CD4-positive, alpha-beta T cell (primary cell): ENCODE measurements at regions not wholly inside any gene's neighbourhood (a gene's known extent, or its start where the extent isn't known, plus 50 kb on each side); places are given as distances from the start of the nearest gene placed in this dataset.
"Not testable (repeated sequence)": the region's sequence is repeated elsewhere in the genome, so short reads cannot be mapped to it uniquely, and the experiment has no call there.

ENCODE experiments used
- ATAC-seq: fragments of 200-7000 bp; cut with Tn5 transposase; one replicate; pipeline ENCODE4 v1.10.0; 2022; ENCODE audit warnings: mild to moderate bottlenecking; ENCODE audit not compliant: poor library complexity
- CTCF ChIA-PET: fragments of 350-600 bp; sonication (Branson Sonifier 250); formaldehyde crosslinking; loops from one replicate; lab custom pipeline; 2021; ENCODE audit warnings: antibody characterized with exemption, inconsistent platforms; lab: Charles Lee
- POLR2A ChIA-PET: fragments of 350-600 bp; sonication (Branson Sonifier 250); formaldehyde crosslinking; loops from one replicate; lab custom pipeline; 2021; ENCODE audit warnings: antibody characterized with exemption, inconsistent platforms; lab: Charles Lee
- DNase-seq, 14 experiments: peaks; one replicate each; pipeline ENCODE4 v3.0.0-alpha.2; 2013 to 2020; ENCODE audit warnings: mixed read lengths in 2 of 14
- H3K27ac ChIP-seq, 2 donors: one replicate each; pipeline versions ENCODE4 v1.5.1 to v1.7.0; 2013; ENCODE audit warnings: low read length in 2 of 2, low read depth in 1 of 2, mild to moderate bottlenecking in 1 of 2
- H3K27me3 ChIP-seq, 2 experiments: 1 replicate in 1 of 2; 2 replicates in 1 of 2; pipeline versions ENCODE4 v1.6.1 to v1.7.0; 2013; ENCODE audit warnings: low read length in 2 of 2, control low read depth in 1 of 2, mild to moderate bottlenecking in 1 of 2, moderate library complexity in 1 of 2; ENCODE audit not compliant: insufficient read depth in 2 of 2, control insufficient read depth in 1 of 2
- H3K36me3 ChIP-seq: one replicate; pipeline ENCODE4 v1.6.1; 2013; ENCODE audit warnings: low read length, control low read depth; ENCODE audit not compliant: insufficient read depth
- H3K4me1 ChIP-seq: one replicate; pipeline ENCODE4 v1.6.1; 2013; ENCODE audit warnings: low read length, control low read depth; ENCODE audit not compliant: insufficient read depth
- H3K4me3 ChIP-seq: one replicate; pipeline ENCODE4 v1.5.1; 2013; ENCODE audit warnings: mild to moderate bottlenecking, low read length, moderate library complexity
- H3K9me3 ChIP-seq, 2 experiments: 1 replicate in 1 of 2; 2 replicates in 1 of 2; pipeline versions ENCODE4 v1.6.1 to v1.7.0; 2013; ENCODE audit warnings: low read length in 2 of 2, mild to moderate bottlenecking in 2 of 2, control low read depth in 1 of 2, moderate library complexity in 1 of 2; ENCODE audit not compliant: control insufficient read depth in 1 of 2, insufficient read depth in 1 of 2
- H3K27ac Mint-ChIP-seq: one replicate; pipeline ENCODE4 v1.8.0; 2020; ENCODE audit warnings: mixed read lengths
- H3K27me3 Mint-ChIP-seq: one replicate; pipeline ENCODE4 v1.8.0; 2021; ENCODE audit warnings: mixed read lengths
- H3K36me3 Mint-ChIP-seq: one replicate; pipeline ENCODE4 v1.8.0; 2021; ENCODE audit warnings: low read depth, mixed read lengths
- H3K4me1 Mint-ChIP-seq: one replicate; pipeline ENCODE4 v1.8.0; 2021; ENCODE audit warnings: low read depth, mixed read lengths
- H3K4me3 Mint-ChIP-seq: one replicate; pipeline ENCODE4 v1.8.0; 2020; ENCODE audit warnings: mild to moderate bottlenecking, mixed read lengths
- H3K9me3 Mint-ChIP-seq: one replicate; pipeline ENCODE4 v1.8.0; 2020; ENCODE audit warnings: mixed read lengths
- CTCF ChIP-seq: fragments of 200-600 bp; IDR thresholded peaks from one replicate; pipeline ENCODE4 v1.8.0; 2022; ENCODE audit warnings: antibody characterized with exemption, mild to moderate bottlenecking
- intact Hi-C, 2 experiments: fragments of 100-400 bp; cut with DNase I in 1 of 2; cut with micrococcal nuclease in 1 of 2; formaldehyde crosslinking; loops; one replicate each; pipeline versions ENCODE4 v1.15.1 to v1.9.0; 2023 to 2025; cut with DNase I, micrococcal nuclease

- ATAC-seq, H3K36me3 Mint-ChIP-seq, H3K9me3 Mint-ChIP-seq, H3K4me3 ChIP-seq, CTCF ChIA-PET, intact Hi-C loops, H3K4me1 ChIP-seq, H3K27me3 Mint-ChIP-seq, H3K27me3 ChIP-seq, H3K4me3 Mint-ChIP-seq, H3K36me3 ChIP-seq, H3K27ac ChIP-seq, H3K4me1 Mint-ChIP-seq, POLR2A ChIA-PET, H3K27ac Mint-ChIP-seq, DNase-seq, H3K9me3 ChIP-seq: not testable (repeated sequence)
Observed at GRCh38 chr17:20387549-20387948, 79.8 kb downstream of the LGALS9B start.

GRCh38 chr17:20381358-20382300, 85.7 kb downstream of the LGALS9B start:
- ATAC-seq: peak; percentile 79
- CTCF ChIA-PET, H3K27me3 Mint-ChIP-seq, H3K9me3 ChIP-seq, H3K27ac ChIP-seq, H3K36me3 Mint-ChIP-seq, H3K36me3 ChIP-seq, H3K27me3 ChIP-seq, H3K4me1 Mint-ChIP-seq, H3K9me3 Mint-ChIP-seq, H3K4me3 ChIP-seq, POLR2A ChIA-PET, H3K27ac Mint-ChIP-seq, H3K4me1 ChIP-seq, intact Hi-C loops: not testable (repeated sequence)
- peak overlapping the region; percentile 52 for H3K4me3 Mint-ChIP-seq
- peak; percentile 48 for TF ChIP-seq CTCF
- DNase-seq: peak in 8 of 14 experiments; percentile 1 to 49 (median 18)

- H3K36me3 Mint-ChIP-seq, intact Hi-C loops, H3K27ac ChIP-seq, H3K4me1 ChIP-seq, H3K9me3 ChIP-seq, POLR2A ChIA-PET, H3K4me3 ChIP-seq, H3K36me3 ChIP-seq, H3K27me3 Mint-ChIP-seq, H3K27me3 ChIP-seq, H3K27ac Mint-ChIP-seq, DNase-seq, CTCF ChIA-PET, H3K4me1 Mint-ChIP-seq, ATAC-seq, H3K9me3 Mint-ChIP-seq, H3K4me3 Mint-ChIP-seq: not testable (repeated sequence)
Observed at GRCh38 chr17:20380625-20381024, 86.7 kb downstream of the LGALS9B start.

GRCh38 chr17:20379251-20379650, 88.1 kb downstream of the LGALS9B start:
- H3K4me1 Mint-ChIP-seq, DNase-seq, H3K4me3 ChIP-seq, intact Hi-C loops, H3K36me3 ChIP-seq, H3K27me3 ChIP-seq, H3K27ac Mint-ChIP-seq, CTCF ChIA-PET, H3K4me3 Mint-ChIP-seq, H3K27me3 Mint-ChIP-seq, H3K9me3 Mint-ChIP-seq, H3K36me3 Mint-ChIP-seq, H3K9me3 ChIP-seq, ATAC-seq, POLR2A ChIA-PET, H3K4me1 ChIP-seq, H3K27ac ChIP-seq: not testable (repeated sequence)

GRCh38 chr17:20376642-20377041, 90.7 kb downstream of the LGALS9B start:
- H3K27me3 Mint-ChIP-seq, H3K4me1 Mint-ChIP-seq, POLR2A ChIA-PET: not testable (repeated sequence)

GRCh38 chr17:20375745-20376144, 91.6 kb downstream of the LGALS9B start:
- H3K36me3 Mint-ChIP-seq, H3K27ac Mint-ChIP-seq, POLR2A ChIA-PET, H3K27me3 ChIP-seq, H3K9me3 ChIP-seq, DNase-seq, H3K4me1 ChIP-seq, H3K36me3 ChIP-seq, H3K4me3 ChIP-seq, H3K27me3 Mint-ChIP-seq, intact Hi-C loops, CTCF ChIA-PET, H3K27ac ChIP-seq, ATAC-seq, H3K4me3 Mint-ChIP-seq, H3K4me1 Mint-ChIP-seq, H3K9me3 Mint-ChIP-seq: not testable (repeated sequence)

More at GRCh38 chr17:20376642-20377041, 90.7 kb downstream of the LGALS9B start:
- H3K36me3 Mint-ChIP-seq, DNase-seq, H3K4me3 Mint-ChIP-seq, H3K4me3 ChIP-seq, H3K27ac Mint-ChIP-seq, ATAC-seq, H3K27ac ChIP-seq, CTCF ChIA-PET, H3K36me3 ChIP-seq, intact Hi-C loops, H3K4me1 ChIP-seq, H3K9me3 ChIP-seq, H3K27me3 ChIP-seq, H3K9me3 Mint-ChIP-seq: not testable (repeated sequence)
